ENCODE measurements at regions not wholly inside any gene's neighbourhood (a gene's known extent, or its start where the extent isn't known, plus 50 kb on each side); places are given as distances from the start of the nearest gene placed in this dataset.

GRCh38 chr12:59173695-59174094 is 253.4 kb upstream of the LRIG3 start:
- TF ChIP-seq HBP1 (CRISPR knock-in tag; IDR thresholded peaks at IDR 0.05; ENCODE audit: low read depth) (no peak), ELF4 (CRISPR knock-in tag; IDR thresholded peaks at IDR 0.05; ENCODE audit: borderline replicate concordance) (no peak), ZNF292 (CRISPR knock-in tag; IDR thresholded peaks at IDR 0.05; ENCODE audit: borderline replicate concordance, low read depth) (no peak), KDM1A (CRISPR knock-in tag; IDR thresholded peaks at IDR 0.05) (no peak), RAD21 (CRISPR knock-in tag; IDR thresholded peaks at IDR 0.05) (no peak), CTCF (CRISPR knock-in tag; IDR thresholded peaks at IDR 0.05) (no peak), ATF7 (IDR thresholded peaks at IDR 0.05) (no peak), ATF7 (CRISPR knock-in tag; IDR thresholded peaks at IDR 0.05) (no peak), MXI1 (IDR thresholded peaks at IDR 0.05; ENCODE audit: borderline replicate concordance, low read depth, low read length) (no peak), ZNF407 (CRISPR knock-in tag; IDR thresholded peaks at IDR 0.05; ENCODE audit: not compliant biosample characterization) (no peak), MAX (IDR thresholded peaks at IDR 0.05) (no peak)

All from HepG2 (cell line).